GM23338 (cell line): ENCODE measurements at regions not wholly inside any gene's neighbourhood (a gene's known extent, or its start where the extent isn't known, plus 50 kb on each side); places are given as distances from the start of the nearest gene placed in this dataset.

Source experiments
- ATAC-seq: fragments of 200-7000 bp; cut with Tn5 transposase; 3 replicates; pipeline ENCODE4 v1.9.1; 2020
- DNase-seq: peaks from one replicate; pipeline ENCODE4 v3.0.0-alpha.2; 2015; ENCODE audit warnings: low spot score
- H2AFZ ChIP-seq: fragments of 200-600 bp; sonication (generic); 2 replicates; pipeline ENCODE4 v1.8.0; 2016; ENCODE audit warnings: antibody characterized with exemption, mild to moderate bottlenecking, moderate library complexity
- H3F3A ChIP-seq: fragments of 200-600 bp; sonication (generic); replicated peaks from 2 replicates; pipeline ENCODE4 v1.8.0; 2017; ENCODE audit warnings: antibody characterized with exemption, mixed run types, low read depth
- H3K27ac ChIP-seq: fragments of 200-600 bp; sonication (generic); 2 replicates; pipeline ENCODE4 v1.6.1; 2016; ENCODE audit warnings: low read depth
- H3K27me3 ChIP-seq: fragments of 200-600 bp; sonication (generic); 2 replicates; pipeline ENCODE4 v1.8.0; 2016; ENCODE audit warnings: mild to moderate bottlenecking, mixed run types, moderate library complexity; ENCODE audit not compliant: insufficient read depth
- H3K36me3 ChIP-seq: fragments of 200-600 bp; sonication (generic); 2 replicates; pipeline ENCODE4 v1.8.0; 2016; ENCODE audit warnings: mild to moderate bottlenecking; ENCODE audit not compliant: insufficient read depth
- H3K4me1 ChIP-seq: fragments of 200-600 bp; sonication (generic); 2 replicates; pipeline ENCODE4 v1.8.0; 2016; ENCODE audit warnings: mild to moderate bottlenecking, moderate library complexity; ENCODE audit not compliant: insufficient read depth
- H3K4me2 ChIP-seq: fragments of 200-600 bp; sonication (generic); 2 replicates; pipeline ENCODE4 v1.7.1; 2017; ENCODE audit warnings: mixed run types
- H3K4me3 ChIP-seq: fragments of 200-600 bp; sonication (generic); 2 replicates; pipeline ENCODE4 v1.6.1; 2016; ENCODE audit warnings: mixed run types
- H3K79me2 ChIP-seq: fragments of 200-600 bp; sonication (generic); replicated peaks from 2 replicates; pipeline ENCODE4 v1.8.0; 2017; ENCODE audit warnings: mild to moderate bottlenecking; ENCODE audit not compliant: insufficient read depth
- H3K9me2 ChIP-seq: fragments of 200-600 bp; sonication (generic); 2 replicates; pipeline ENCODE4 v1.8.0; 2017; ENCODE audit not compliant: insufficient read depth
- H4K20me1 ChIP-seq: fragments of 200-600 bp; sonication (generic); replicated peaks from 2 replicates; pipeline ENCODE4 v1.8.0; 2017; ENCODE audit warnings: mild to moderate bottlenecking; ENCODE audit not compliant: insufficient read depth
- H3K27ac Mint-ChIP-seq: 2 replicates; pipeline ENCODE4 v1.8.0; 2020; ENCODE audit warnings: inconsistent platforms, mild to moderate bottlenecking, moderate library complexity, mixed read lengths
- H3K27me3 Mint-ChIP-seq: 3 replicates; pipeline ENCODE4 v1.8.0; 2022; ENCODE audit warnings: low read depth, mild to moderate bottlenecking, moderate library complexity, mixed read lengths, inconsistent platforms; ENCODE audit not compliant: insufficient read depth, poor library complexity
- H3K36me3 Mint-ChIP-seq: 3 replicates; pipeline ENCODE4 v1.8.0; 2021; ENCODE audit warnings: low read depth, mild to moderate bottlenecking, inconsistent platforms, moderate library complexity, mixed read lengths
- H3K4me1 Mint-ChIP-seq: 3 replicates; pipeline ENCODE4 v1.8.0; 2020; ENCODE audit warnings: mild to moderate bottlenecking, inconsistent platforms, mixed read lengths
- H3K4me3 Mint-ChIP-seq: 3 replicates; pipeline ENCODE4 v1.8.0; 2021; ENCODE audit warnings: moderate library complexity, mild to moderate bottlenecking, inconsistent platforms, mixed read lengths
- H3K9me3 Mint-ChIP-seq: 3 replicates; pipeline ENCODE4 v1.8.0; 2020; ENCODE audit warnings: moderate library complexity, mild to moderate bottlenecking, inconsistent platforms, mixed read lengths
- CREB1 ChIP-seq: fragments of 250-450 bp; sonication (Bioruptor Pico); IDR thresholded peaks from 2 replicates; pipeline ENCODE4 v1.5.0; 2020; ENCODE audit warnings: low read depth, mild to moderate bottlenecking, moderate library complexity
- EZH2 ChIP-seq: fragments of 200-600 bp; sonication (generic); IDR thresholded peaks from one replicate; pipeline ENCODE4 v1.8.0; 2017; ENCODE audit warnings: antibody characterized with exemption, mild to moderate bottlenecking, low read depth; ENCODE audit not compliant: unreplicated experiment
- EZH2phosphoT487 ChIP-seq: fragments of 200-600 bp; sonication (generic); IDR thresholded peaks from one replicate; pipeline ENCODE4 v1.8.1; 2018; ENCODE audit warnings: antibody characterized with exemption; ENCODE audit not compliant: unreplicated experiment
- JUNB ChIP-seq: IDR thresholded peaks from one replicate; pipeline ENCODE4 v1.6.1; 2016; ENCODE audit warnings: antibody characterized with exemption; ENCODE audit not compliant: unreplicated experiment
- NANOG ChIP-seq: IDR thresholded peaks from 2 replicates; pipeline ENCODE4 v1.6.1; 2016; ENCODE audit warnings: antibody characterized with exemption, borderline replicate concordance
- POLR2AphosphoS5 ChIP-seq: IDR thresholded peaks from 2 replicates; pipeline ENCODE4 v1.6.1; 2016; ENCODE audit warnings: antibody characterized with exemption, low read depth
- STAT1 ChIP-seq: IDR thresholded peaks from one replicate; pipeline ENCODE4 v1.6.1; 2016; ENCODE audit warnings: antibody characterized with exemption; ENCODE audit not compliant: unreplicated experiment
- ZNF114 ChIP-seq: fragments of 250-450 bp; sonication (Bioruptor Pico); IDR thresholded peaks from 2 replicates; pipeline ENCODE4 v1.5.0; 2020; ENCODE audit warnings: mild to moderate bottlenecking, moderate library complexity
- ZNF331 ChIP-seq: fragments of 250-450 bp; sonication (Bioruptor Pico); IDR thresholded peaks from 2 replicates; pipeline ENCODE4 v1.5.0; 2020; ENCODE audit warnings: low read depth, mild to moderate bottlenecking, moderate library complexity
- TF ChIP-seq, protein P1 (sequence below), 2 experiments: fragments of 200-600 bp in 1 of 2; sonication (generic) in 1 of 2; conservative IDR thresholded peaks; 2 replicates each; pipeline versions ENCODE4 v1.5.1 to v1.6.1; 2016 to 2017; ENCODE audit warnings: antibody characterized with exemption in 2 of 2, low read depth in 2 of 2, mild to moderate bottlenecking in 2 of 2, moderate library complexity in 1 of 2
- TF ChIP-seq, protein P2 (sequence below): IDR thresholded peaks from 2 replicates; pipeline ENCODE4 v1.6.1; 2016; ENCODE audit warnings: antibody characterized with exemption
- TF ChIP-seq, protein P3 (sequence below): fragments of 250-450 bp; sonication (Bioruptor Pico); IDR thresholded peaks from 2 replicates; pipeline ENCODE4 v1.5.0; 2020; ENCODE audit warnings: mild to moderate bottlenecking, moderate library complexity
- TF ChIP-seq, protein P4 (sequence below): IDR thresholded peaks from one replicate; pipeline ENCODE4 v1.6.1; 2018; ENCODE audit warnings: antibody characterized with exemption; ENCODE audit not compliant: unreplicated experiment

DNA sequence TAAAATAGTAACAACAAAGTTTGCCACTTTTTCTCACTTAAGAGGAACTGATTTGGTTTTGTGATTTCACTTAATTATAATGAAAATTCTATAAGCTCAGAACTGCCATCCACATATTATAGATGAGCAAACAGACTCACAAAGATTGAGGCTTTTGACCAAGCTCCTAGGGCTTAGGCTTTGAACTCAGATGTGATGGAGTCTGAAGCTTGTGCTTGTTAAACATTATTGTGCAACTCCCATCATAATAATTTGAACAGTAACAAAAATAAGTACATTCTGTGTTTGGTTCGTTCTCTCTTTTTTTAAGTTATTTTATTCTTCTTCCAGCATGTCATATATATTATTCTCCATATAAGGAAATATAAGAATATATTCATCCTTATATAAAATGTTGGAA is 403.4 kb downstream of the PTPRC start:
- no peaks in the 10 kb centered on the region for H3K4me1 Mint-ChIP-seq
- Histone ChIP-seq H3K4me2 (no peak overlapping the region), H3K9me2 (no peaks in the 10 kb centered on the region), H3F3A (no peaks in the 10 kb centered on the region), H3K4me1 (no peaks in the 10 kb centered on the region), H3K4me3 (no peak overlapping the region), H3K36me3 (no peaks in the 10 kb centered on the region), H3K27me3 (no peaks in the 10 kb centered on the region), H3K79me2 (no peaks in the 10 kb centered on the region), H4K20me1 (no peaks in the 10 kb centered on the region), H2AFZ (no peak overlapping the region), H3K27ac (no peak overlapping the region)
- TF ChIP-seq, protein P1, sequence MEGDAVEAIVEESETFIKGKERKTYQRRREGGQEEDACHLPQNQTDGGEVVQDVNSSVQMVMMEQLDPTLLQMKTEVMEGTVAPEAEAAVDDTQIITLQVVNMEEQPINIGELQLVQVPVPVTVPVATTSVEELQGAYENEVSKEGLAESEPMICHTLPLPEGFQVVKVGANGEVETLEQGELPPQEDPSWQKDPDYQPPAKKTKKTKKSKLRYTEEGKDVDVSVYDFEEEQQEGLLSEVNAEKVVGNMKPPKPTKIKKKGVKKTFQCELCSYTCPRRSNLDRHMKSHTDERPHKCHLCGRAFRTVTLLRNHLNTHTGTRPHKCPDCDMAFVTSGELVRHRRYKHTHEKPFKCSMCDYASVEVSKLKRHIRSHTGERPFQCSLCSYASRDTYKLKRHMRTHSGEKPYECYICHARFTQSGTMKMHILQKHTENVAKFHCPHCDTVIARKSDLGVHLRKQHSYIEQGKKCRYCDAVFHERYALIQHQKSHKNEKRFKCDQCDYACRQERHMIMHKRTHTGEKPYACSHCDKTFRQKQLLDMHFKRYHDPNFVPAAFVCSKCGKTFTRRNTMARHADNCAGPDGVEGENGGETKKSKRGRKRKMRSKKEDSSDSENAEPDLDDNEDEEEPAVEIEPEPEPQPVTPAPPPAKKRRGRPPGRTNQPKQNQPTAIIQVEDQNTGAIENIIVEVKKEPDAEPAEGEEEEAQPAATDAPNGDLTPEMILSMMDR (conservative IDR thresholded peaks at IDR 0.05; ENCODE audit: low read depth in 2 of 2), result no peak
- TF ChIP-seq, protein P2, sequence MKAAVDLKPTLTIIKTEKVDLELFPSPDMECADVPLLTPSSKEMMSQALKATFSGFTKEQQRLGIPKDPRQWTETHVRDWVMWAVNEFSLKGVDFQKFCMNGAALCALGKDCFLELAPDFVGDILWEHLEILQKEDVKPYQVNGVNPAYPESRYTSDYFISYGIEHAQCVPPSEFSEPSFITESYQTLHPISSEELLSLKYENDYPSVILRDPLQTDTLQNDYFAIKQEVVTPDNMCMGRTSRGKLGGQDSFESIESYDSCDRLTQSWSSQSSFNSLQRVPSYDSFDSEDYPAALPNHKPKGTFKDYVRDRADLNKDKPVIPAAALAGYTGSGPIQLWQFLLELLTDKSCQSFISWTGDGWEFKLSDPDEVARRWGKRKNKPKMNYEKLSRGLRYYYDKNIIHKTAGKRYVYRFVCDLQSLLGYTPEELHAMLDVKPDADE, result no peak
- TF ChIP-seq EZH2 (no peak), POLR2AphosphoS5 (no peak), EZH2phosphoT487 (no peak), STAT1 (no peak), NANOG (no peak), ZNF331 (CRISPR knock-in tag) (no peak), JUNB (no peak), CREB1 (CRISPR knock-in tag) (no peak), ZNF114 (CRISPR knock-in tag) (no peak)
- TF ChIP-seq, protein P3, sequence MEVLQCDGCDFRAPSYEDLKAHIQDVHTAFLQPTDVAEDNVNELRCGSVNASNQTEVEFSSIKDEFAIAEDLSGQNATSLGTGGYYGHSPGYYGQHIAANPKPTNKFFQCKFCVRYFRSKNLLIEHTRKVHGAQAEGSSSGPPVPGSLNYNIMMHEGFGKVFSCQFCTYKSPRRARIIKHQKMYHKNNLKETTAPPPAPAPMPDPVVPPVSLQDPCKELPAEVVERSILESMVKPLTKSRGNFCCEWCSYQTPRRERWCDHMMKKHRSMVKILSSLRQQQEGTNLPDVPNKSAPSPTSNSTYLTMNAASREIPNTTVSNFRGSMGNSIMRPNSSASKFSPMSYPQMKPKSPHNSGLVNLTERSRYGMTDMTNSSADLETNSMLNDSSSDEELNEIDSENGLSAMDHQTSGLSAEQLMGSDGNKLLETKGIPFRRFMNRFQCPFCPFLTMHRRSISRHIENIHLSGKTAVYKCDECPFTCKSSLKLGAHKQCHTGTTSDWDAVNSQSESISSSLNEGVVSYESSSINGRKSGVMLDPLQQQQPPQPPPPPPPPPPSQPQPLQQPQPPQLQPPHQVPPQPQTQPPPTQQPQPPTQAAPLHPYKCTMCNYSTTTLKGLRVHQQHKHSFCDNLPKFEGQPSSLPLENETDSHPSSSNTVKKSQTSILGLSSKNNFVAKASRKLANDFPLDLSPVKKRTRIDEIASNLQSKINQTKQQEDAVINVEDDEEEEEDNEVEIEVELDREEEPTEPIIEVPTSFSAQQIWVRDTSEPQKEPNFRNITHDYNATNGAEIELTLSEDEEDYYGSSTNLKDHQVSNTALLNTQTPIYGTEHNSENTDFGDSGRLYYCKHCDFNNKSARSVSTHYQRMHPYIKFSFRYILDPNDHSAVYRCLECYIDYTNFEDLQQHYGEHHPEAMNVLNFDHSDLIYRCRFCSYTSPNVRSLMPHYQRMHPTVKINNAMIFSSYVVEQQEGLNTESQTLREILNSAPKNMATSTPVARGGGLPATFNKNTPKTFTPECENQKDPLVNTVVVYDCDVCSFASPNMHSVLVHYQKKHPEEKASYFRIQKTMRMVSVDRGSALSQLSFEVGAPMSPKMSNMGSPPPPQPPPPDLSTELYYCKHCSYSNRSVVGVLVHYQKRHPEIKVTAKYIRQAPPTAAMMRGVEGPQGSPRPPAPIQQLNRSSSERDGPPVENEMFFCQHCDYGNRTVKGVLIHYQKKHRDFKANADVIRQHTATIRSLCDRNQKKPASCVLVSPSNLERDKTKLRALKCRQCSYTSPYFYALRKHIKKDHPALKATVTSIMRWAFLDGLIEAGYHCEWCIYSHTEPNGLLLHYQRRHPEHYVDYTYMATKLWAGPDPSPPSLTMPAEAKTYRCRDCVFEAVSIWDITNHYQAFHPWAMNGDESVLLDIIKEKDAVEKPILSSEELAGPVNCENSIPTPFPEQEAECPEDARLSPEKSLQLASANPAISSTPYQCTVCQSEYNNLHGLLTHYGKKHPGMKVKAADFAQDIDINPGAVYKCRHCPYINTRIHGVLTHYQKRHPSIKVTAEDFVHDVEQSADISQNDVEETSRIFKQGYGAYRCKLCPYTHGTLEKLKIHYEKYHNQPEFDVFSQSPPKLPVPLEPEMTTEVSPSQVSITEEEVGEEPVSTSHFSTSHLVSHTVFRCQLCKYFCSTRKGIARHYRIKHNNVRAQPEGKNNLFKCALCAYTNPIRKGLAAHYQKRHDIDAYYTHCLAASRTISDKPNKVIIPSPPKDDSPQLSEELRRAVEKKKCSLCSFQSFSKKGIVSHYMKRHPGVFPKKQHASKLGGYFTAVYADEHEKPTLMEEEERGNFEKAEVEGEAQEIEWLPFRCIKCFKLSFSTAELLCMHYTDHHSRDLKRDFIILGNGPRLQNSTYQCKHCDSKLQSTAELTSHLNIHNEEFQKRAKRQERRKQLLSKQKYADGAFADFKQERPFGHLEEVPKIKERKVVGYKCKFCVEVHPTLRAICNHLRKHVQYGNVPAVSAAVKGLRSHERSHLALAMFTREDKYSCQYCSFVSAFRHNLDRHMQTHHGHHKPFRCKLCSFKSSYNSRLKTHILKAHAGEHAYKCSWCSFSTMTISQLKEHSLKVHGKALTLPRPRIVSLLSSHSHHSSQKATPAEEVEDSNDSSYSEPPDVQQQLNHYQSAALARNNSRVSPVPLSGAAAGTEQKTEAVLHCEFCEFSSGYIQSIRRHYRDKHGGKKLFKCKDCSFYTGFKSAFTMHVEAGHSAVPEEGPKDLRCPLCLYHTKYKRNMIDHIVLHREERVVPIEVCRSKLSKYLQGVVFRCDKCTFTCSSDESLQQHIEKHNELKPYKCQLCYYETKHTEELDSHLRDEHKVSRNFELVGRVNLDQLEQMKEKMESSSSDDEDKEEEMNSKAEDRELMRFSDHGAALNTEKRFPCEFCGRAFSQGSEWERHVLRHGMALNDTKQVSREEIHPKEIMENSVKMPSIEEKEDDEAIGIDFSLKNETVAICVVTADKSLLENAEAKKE, result no peak
- TF ChIP-seq, protein P4, sequence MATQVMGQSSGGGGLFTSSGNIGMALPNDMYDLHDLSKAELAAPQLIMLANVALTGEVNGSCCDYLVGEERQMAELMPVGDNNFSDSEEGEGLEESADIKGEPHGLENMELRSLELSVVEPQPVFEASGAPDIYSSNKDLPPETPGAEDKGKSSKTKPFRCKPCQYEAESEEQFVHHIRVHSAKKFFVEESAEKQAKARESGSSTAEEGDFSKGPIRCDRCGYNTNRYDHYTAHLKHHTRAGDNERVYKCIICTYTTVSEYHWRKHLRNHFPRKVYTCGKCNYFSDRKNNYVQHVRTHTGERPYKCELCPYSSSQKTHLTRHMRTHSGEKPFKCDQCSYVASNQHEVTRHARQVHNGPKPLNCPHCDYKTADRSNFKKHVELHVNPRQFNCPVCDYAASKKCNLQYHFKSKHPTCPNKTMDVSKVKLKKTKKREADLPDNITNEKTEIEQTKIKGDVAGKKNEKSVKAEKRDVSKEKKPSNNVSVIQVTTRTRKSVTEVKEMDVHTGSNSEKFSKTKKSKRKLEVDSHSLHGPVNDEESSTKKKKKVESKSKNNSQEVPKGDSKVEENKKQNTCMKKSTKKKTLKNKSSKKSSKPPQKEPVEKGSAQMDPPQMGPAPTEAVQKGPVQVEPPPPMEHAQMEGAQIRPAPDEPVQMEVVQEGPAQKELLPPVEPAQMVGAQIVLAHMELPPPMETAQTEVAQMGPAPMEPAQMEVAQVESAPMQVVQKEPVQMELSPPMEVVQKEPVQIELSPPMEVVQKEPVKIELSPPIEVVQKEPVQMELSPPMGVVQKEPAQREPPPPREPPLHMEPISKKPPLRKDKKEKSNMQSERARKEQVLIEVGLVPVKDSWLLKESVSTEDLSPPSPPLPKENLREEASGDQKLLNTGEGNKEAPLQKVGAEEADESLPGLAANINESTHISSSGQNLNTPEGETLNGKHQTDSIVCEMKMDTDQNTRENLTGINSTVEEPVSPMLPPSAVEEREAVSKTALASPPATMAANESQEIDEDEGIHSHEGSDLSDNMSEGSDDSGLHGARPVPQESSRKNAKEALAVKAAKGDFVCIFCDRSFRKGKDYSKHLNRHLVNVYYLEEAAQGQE, result no peak
- H3K9me3 Mint-ChIP-seq, result no peaks in the 10 kb centered on the region
- H3K36me3 Mint-ChIP-seq, result no peaks in the 10 kb centered on the region
- no peak for DNase-seq
- no peak for ATAC-seq
- H3K4me3 Mint-ChIP-seq, result no peak overlapping the region
- no peak overlapping the region for H3K27ac Mint-ChIP-seq
- H3K27me3 Mint-ChIP-seq, result peaks cover 1% of the 10 kb centered on the region
